ENCODE measurements at regions not wholly inside any gene's neighbourhood (a gene's known extent, or its start where the extent isn't known, plus 50 kb on each side); places are given as distances from the start of the nearest gene placed in this dataset.
"Not testable (repeated sequence)": the region's sequence is repeated elsewhere in the genome, so short reads cannot be mapped to it uniquely, and the experiment has no call there.

DNA sequence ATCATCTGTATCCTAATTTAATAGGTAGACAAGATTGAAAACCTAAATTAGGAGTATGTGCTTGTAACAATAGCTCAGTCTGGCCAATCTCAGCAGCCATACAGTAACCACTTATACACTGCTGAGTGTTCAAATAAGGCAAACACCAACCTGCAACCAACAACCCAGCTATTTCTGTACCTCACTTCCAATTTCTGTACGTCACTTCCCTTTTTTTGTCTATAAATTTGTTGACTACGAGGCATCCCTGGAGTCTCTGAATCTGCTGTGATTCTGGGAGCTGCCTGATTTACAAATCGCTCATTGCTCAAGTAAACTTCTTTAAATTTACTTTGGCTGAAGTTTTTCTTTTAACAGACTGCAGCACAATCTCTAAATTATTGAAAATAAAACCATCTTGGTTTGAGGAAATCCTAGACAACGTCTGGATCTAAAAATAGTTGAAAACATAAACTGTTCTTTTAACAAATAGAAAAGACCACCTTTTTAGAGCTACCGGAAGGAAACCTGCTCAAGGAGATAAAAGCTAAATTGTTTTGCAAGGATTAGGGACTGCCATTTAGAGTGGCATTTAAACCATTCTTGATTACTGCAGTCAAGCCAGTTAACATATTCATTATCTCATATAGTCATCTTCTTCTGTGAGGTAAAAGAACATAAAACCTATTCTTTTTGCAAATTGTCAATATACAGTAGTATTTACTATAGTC is 778.1 kb downstream of the SH3BGRL start:
- Histone ChIP-seq H3K27ac (ENCODE audit: low read depth in 2 of 2, low read length in 1 of 2) (no peak overlapping the region), H3K79me2 (ENCODE audit: insufficient read depth) (no peaks in the 10 kb centered on the region), H4K20me1 (ENCODE audit: insufficient read depth) (no peaks in the 10 kb centered on the region), H3K9me3 (no peaks in the 10 kb centered on the region), H3K27me3 (ENCODE audit: insufficient read depth) (no peaks in the 10 kb centered on the region), H3K4me2 (no peak overlapping the region), H3K4me3 (ENCODE audit: low read depth in 2 of 2, low read length in 1 of 2) (no peak overlapping the region), H3K9ac (no peak overlapping the region), H3K36me3 (replicated peaks in 1 of 2; ENCODE audit: control insufficient read depth in 1 of 2, insufficient read depth in 2 of 2, low read length in 1 of 2) (no peaks in the 10 kb centered on the region), H3F3A (replicated peaks; ENCODE audit: insufficient read depth) (no peaks in the 10 kb centered on the region), H3K4me1 (ENCODE audit: control insufficient read depth in 1 of 2, insufficient read depth in 2 of 2, low read depth in 1 of 2, low read length in 1 of 2) (no peaks in the 10 kb centered on the region), H3K9me2 (no peaks in the 10 kb centered on the region), H2AFZ (ENCODE audit: low read depth) (no peak overlapping the region)
- TF ChIP-seq PBX3 (IDR thresholded peaks at IDR 0.05), result no peak
- TF ChIP-seq JUND (IDR thresholded peaks at IDR 0.05), result no peak
- no peak for TF ChIP-seq MXI1 (IDR thresholded peaks at IDR 0.05; ENCODE audit: low read depth, low read length)
- ChIA-PET POLR2A (no interaction called here), CTCF (no interaction called here)
- WGBS (ENCODE audit: low lambda C conversion rate), result 1% methylated on average over 5 of the region's 5 CpGs
- no peak for DNase-seq

GRCh38 chrX:81987217-81987616 is 785.3 kb downstream of the SH3BGRL start:
- not testable (repeated sequence) for DNase-seq

GRCh38 chrX:81996166-81996565 is 794.3 kb downstream of the SH3BGRL start:
- ChIA-PET CTCF (no interaction called here), POLR2A (no interaction called here)
- Histone ChIP-seq H3K79me2 (ENCODE audit: insufficient read depth) (no peaks in the 10 kb centered on the region), H3K9me3 (no peaks in the 10 kb centered on the region; the same call in 1 of the 2 replicates), H3K4me2 (no peak overlapping the region), H3K4me1 (ENCODE audit: control insufficient read depth in 1 of 2, insufficient read depth in 2 of 2, low read depth in 1 of 2, low read length in 1 of 2) (no peaks in the 10 kb centered on the region), H3K9ac (no peak overlapping the region), H3K4me3 (ENCODE audit: low read depth in 2 of 2, low read length in 1 of 2) (no peak overlapping the region), H4K20me1 (ENCODE audit: insufficient read depth) (no peaks in the 10 kb centered on the region), H3K36me3 (replicated peaks in 1 of 2; ENCODE audit: control insufficient read depth in 1 of 2, insufficient read depth in 2 of 2, low read length in 1 of 2) (no peaks in the 10 kb centered on the region), H3F3A (replicated peaks; ENCODE audit: insufficient read depth) (no peaks in the 10 kb centered on the region), H3K27ac (ENCODE audit: low read depth in 2 of 2, low read length in 1 of 2) (no peak overlapping the region), H3K27me3 (ENCODE audit: insufficient read depth) (no peaks in the 10 kb centered on the region), H3K9me2 (no peaks in the 10 kb centered on the region), H2AFZ (ENCODE audit: low read depth) (no peak overlapping the region)
- TF ChIP-seq POLR2AphosphoS5 (IDR thresholded peaks at IDR 0.05; ENCODE audit: low read depth, low read length), result no peak
- TF ChIP-seq YY1 (IDR thresholded peaks at IDR 0.05; ENCODE audit: low read depth), result no peak
- no peak for TF ChIP-seq USF2 (IDR thresholded peaks at IDR 0.05; ENCODE audit: borderline replicate concordance, low read depth, low read length)
- no peak for TF ChIP-seq SIN3A (IDR thresholded peaks at IDR 0.05; ENCODE audit: borderline replicate concordance, low read depth, low read length)
- no peak for TF ChIP-seq ZBTB33 (IDR thresholded peaks at IDR 0.05; ENCODE audit: borderline replicate concordance, low read depth)
- TF ChIP-seq FOXJ3 (CRISPR knock-in tag; IDR thresholded peaks at IDR 0.05), result no peak
- WGBS (ENCODE audit: low lambda C conversion rate), result no CpG with 5 or more reads among the region's 5 CpGs
- DNase-seq, result no peak

More at GRCh38 chrX:81987217-81987616, 785.3 kb downstream of the SH3BGRL start:
- 7% methylated on average over 2 of the region's 2 CpGs for WGBS (ENCODE audit: low lambda C conversion rate)
- H3F3A ChIP-seq (replicated peaks; ENCODE audit: insufficient read depth); H3K27me3 ChIP-seq (ENCODE audit: insufficient read depth); H3K27ac ChIP-seq (ENCODE audit: low read depth in 2 of 2, low read length in 1 of 2); H3K9me3 ChIP-seq; H3K36me3 ChIP-seq (replicated peaks in 1 of 2; ENCODE audit: control insufficient read depth in 1 of 2, insufficient read depth in 2 of 2, low read length in 1 of 2); H3K79me2 ChIP-seq (ENCODE audit: insufficient read depth); H3K4me1 ChIP-seq (ENCODE audit: control insufficient read depth in 1 of 2, insufficient read depth in 2 of 2, low read depth in 1 of 2, low read length in 1 of 2); POLR2A ChIA-PET; H3K4me2 ChIP-seq; H3K9ac ChIP-seq; H4K20me1 ChIP-seq (ENCODE audit: insufficient read depth); H3K4me3 ChIP-seq (ENCODE audit: low read depth in 2 of 2, low read length in 1 of 2); H3K9me2 ChIP-seq; H2AFZ ChIP-seq (ENCODE audit: low read depth); CTCF ChIA-PET: not testable (repeated sequence)

Measured in SK-N-SH (cell line).